Activated CD8-positive, alpha-beta T cell treated with anti-CD3 and anti-CD28 coated beads for 36 hours (primary cell): ENCODE measurements at regions not wholly inside any gene's neighbourhood (a gene's known extent, or its start where the extent isn't known, plus 50 kb on each side); places are given as distances from the start of the nearest gene placed in this dataset.

Experiments
- ATAC-seq: fragments of 200-7000 bp; cut with Tn5 transposase; one replicate; pipeline ENCODE4 v1.10.0; 2021; ENCODE audit warnings: mild to moderate bottlenecking, moderate library complexity
- CTCF ChIA-PET: fragments of 350-600 bp; sonication (Branson Sonifier 250); formaldehyde crosslinking; loops from one replicate; lab custom pipeline; 2021; ENCODE audit warnings: antibody characterized with exemption; lab: Charles Lee
- POLR2A ChIA-PET: fragments of 350-600 bp; sonication (Branson Sonifier 250); formaldehyde crosslinking; loops from one replicate; lab custom pipeline; 2021; ENCODE audit warnings: antibody characterized with exemption; lab: Charles Lee
- DNase-seq: peaks from one replicate; pipeline ENCODE4 v3.0.0-alpha.2; 2020
- H3K27ac Mint-ChIP-seq: one replicate; pipeline ENCODE4 v1.8.0; 2021; ENCODE audit warnings: mild to moderate bottlenecking, mixed read lengths
- H3K27me3 Mint-ChIP-seq: one replicate; pipeline ENCODE4 v1.8.0; 2021; ENCODE audit warnings: mixed read lengths
- H3K36me3 Mint-ChIP-seq: one replicate; pipeline ENCODE4 v1.8.0; 2021; ENCODE audit warnings: low read depth, mixed read lengths
- H3K4me1 Mint-ChIP-seq: one replicate; pipeline ENCODE4 v1.8.0; 2021; ENCODE audit warnings: low read depth, mixed read lengths
- H3K4me3 Mint-ChIP-seq: one replicate; pipeline ENCODE4 v1.8.0; 2021; ENCODE audit warnings: mild to moderate bottlenecking, moderate library complexity, mixed read lengths
- H3K9me3 Mint-ChIP-seq: one replicate; pipeline ENCODE4 v1.8.0; 2021; ENCODE audit warnings: mixed read lengths
- CTCF ChIP-seq: fragments of 200-600 bp; IDR thresholded peaks from one replicate; pipeline ENCODE4 v1.8.0; 2022; ENCODE audit warnings: antibody characterized with exemption, mild to moderate bottlenecking
- intact Hi-C: fragments of 100-400 bp; cut with micrococcal nuclease; formaldehyde crosslinking; loops from one replicate; pipeline ENCODE4 v1.10.0; 2022

- ChIA-PET CTCF (interaction anchor here (0.7 to 5.5 kb wide), 3 partner anchors 8 to 240 kb away, joined by 3 to 39 read pairs (median 3); no protein-coding TSS in a partner anchor), POLR2A (no interaction called here)
- no peaks in the 10 kb centered on the region for H3K36me3 Mint-ChIP-seq
- H3K4me1 Mint-ChIP-seq = no peaks in the 10 kb centered on the region
- no peaks in the 10 kb centered on the region for H3K27me3 Mint-ChIP-seq
- intact Hi-C loops = loop anchor here (10.0 kb wide), 1 partner anchor 187 kb away; no protein-coding TSS in a partner anchor
- DNase-seq (no peak), ATAC-seq (no peak)
- no peak for TF ChIP-seq CTCF
- H3K4me3 Mint-ChIP-seq = no peak overlapping the region
- no peak overlapping the region for H3K27ac Mint-ChIP-seq
- no peaks in the 10 kb centered on the region for H3K9me3 Mint-ChIP-seq
These were observed 234.4 kb downstream of the LTN1 start for GRCh38 chr21:28758042-28758882.

- POLR2A ChIA-PET = no interaction called here
- Mint-ChIP-seq H3K36me3 (no peaks in the 10 kb centered on the region), H3K27me3 (no peaks in the 10 kb centered on the region), H3K4me3 (no peak overlapping the region), H3K9me3 (no peaks in the 10 kb centered on the region), H3K27ac (no peak overlapping the region), H3K4me1 (no peaks in the 10 kb centered on the region)
- no peak for ATAC-seq
- no peak for DNase-seq
- CTCF ChIA-PET = interaction anchor here (5.5 kb wide), 1 partner anchor 10 kb away, joined by 39 read pairs; no protein-coding TSS in a partner anchor
- intact Hi-C loops = loop anchor here (10.0 kb wide), 1 partner anchor 190 kb away; no protein-coding TSS in a partner anchor
- TF ChIP-seq CTCF = no peak
These were observed 237.8 kb downstream of the LTN1 start for GRCh38 chr21:28754862-28755261.

GRCh38 chr21:28754127-28754611 lies 238.5 kb downstream of the LTN1 start:
- POLR2A ChIA-PET = interaction anchor here (0.7 kb wide), 1 partner anchor 178 kb away, joined by 3 read pairs; no protein-coding TSS in a partner anchor
- no peak for ATAC-seq
- no peaks in the 10 kb centered on the region for H3K4me1 Mint-ChIP-seq
- intact Hi-C loops = loop anchor here (10.0 kb wide), 1 partner anchor 191 kb away; no protein-coding TSS in a partner anchor
- TF ChIP-seq CTCF = no peak
- H3K27me3 Mint-ChIP-seq = no peaks in the 10 kb centered on the region
- CTCF ChIA-PET = interaction anchor here (5.5 kb wide), 1 partner anchor 9 kb away, joined by 39 read pairs; no protein-coding TSS in a partner anchor
- H3K36me3 Mint-ChIP-seq = no peaks in the 10 kb centered on the region
- no peak overlapping the region for H3K27ac Mint-ChIP-seq
- H3K9me3 Mint-ChIP-seq = no peaks in the 10 kb centered on the region
- no peak overlapping the region for H3K4me3 Mint-ChIP-seq
- no peak for DNase-seq

GRCh38 chr21:28752131-28752530 lies 240.5 kb downstream of the LTN1 start:
- ChIA-PET CTCF (interaction anchor here (1.4 kb wide), 1 partner anchor 11 kb away, joined by 4 read pairs; no protein-coding TSS in a partner anchor), POLR2A (no interaction called here)
- H3K36me3 Mint-ChIP-seq = no peaks in the 10 kb centered on the region
- no peaks in the 10 kb centered on the region for H3K4me1 Mint-ChIP-seq
- intact Hi-C loops = loop anchor here (10.0 kb wide), 1 partner anchor 193 kb away; no protein-coding TSS in a partner anchor
- no peak overlapping the region for H3K27ac Mint-ChIP-seq
- no peak for DNase-seq
- ATAC-seq = no peak
- no peaks in the 10 kb centered on the region for H3K9me3 Mint-ChIP-seq
- H3K27me3 Mint-ChIP-seq = no peaks in the 10 kb centered on the region
- no peak overlapping the region for H3K4me3 Mint-ChIP-seq
- no peak for TF ChIP-seq CTCF
